HG02610 (cell line): ENCODE measurements at regions not wholly inside any gene's neighbourhood (a gene's known extent, or its start where the extent isn't known, plus 50 kb on each side); places are given as distances from the start of the nearest gene placed in this dataset.

Experiments
- ATAC-seq: cut with Tn5 transposase; IDR thresholded peaks from one replicate; pipeline ENCODE4 v1.9.1; 2021; ENCODE audit warnings: mild to moderate bottlenecking, moderate library complexity; ENCODE audit not compliant: unreplicated experiment

DNA sequence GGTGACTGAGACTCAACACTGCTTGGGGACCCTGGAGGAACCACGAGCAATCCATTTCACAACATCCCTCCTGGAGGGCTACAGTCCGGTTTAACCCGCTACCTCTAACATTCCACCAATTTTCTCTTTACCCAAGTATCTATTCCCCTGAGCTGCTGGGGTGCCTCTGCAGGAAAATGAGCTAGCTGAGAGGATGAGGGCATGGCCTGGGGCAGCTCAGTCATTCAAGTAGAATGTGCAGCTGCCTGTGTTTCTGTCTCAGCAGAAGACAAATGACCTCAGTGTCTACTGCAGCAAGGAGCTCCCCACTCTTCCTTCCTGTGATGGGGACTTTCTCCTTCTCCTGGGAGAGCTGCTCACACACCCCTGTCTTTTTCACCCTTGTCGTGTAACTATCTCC is 120.8 kb downstream of the ZNF518B start:
- no peak for ATAC-seq

DNA sequence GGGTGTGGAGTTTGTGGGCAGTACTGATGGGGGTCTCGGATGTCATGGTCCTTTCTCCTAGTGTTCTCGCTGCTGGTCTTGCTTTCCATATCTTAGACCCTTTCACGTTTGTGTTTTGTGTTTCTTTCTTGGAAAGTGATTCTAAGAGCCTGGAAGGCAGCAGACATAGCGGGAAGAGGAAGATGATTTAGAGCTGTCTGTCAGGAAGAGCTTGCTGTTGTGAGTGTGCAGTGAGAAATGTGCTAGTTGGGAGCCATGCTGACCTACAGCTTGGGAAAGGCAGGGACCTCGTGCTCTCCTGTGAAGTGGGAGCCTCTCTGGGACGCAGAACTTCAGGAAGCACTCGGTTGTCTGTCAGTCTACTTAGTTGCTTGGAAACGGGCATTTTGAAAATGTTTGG is 122.2 kb downstream of the ZNF518B start:
- ATAC-seq: no peak

DNA sequence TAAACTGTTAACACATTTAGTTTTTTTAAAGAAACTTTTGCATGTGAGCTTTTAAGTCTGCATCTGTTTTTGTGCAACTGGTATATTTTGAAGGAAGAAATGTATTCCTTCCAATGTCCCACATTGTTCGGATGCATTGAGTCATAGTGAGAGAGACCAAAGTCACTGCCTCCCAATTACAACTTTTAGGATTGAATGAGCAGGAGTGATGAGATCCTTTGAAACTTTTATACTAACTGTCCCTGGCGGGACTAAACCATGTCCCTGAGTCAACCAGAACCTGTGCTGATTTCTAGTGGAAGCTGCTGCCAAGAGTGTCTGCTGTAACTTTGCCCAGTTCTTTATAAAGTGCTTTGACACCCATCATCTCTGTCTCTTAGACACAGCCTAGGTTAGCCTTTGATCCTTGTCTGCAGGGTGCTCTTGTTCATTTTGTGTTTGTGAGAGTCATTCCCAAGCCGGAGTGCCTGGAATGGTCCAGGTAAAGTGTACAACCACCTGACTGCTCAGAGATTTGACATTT is 122.7 kb downstream of the ZNF518B start:
- no peak for ATAC-seq

DNA sequence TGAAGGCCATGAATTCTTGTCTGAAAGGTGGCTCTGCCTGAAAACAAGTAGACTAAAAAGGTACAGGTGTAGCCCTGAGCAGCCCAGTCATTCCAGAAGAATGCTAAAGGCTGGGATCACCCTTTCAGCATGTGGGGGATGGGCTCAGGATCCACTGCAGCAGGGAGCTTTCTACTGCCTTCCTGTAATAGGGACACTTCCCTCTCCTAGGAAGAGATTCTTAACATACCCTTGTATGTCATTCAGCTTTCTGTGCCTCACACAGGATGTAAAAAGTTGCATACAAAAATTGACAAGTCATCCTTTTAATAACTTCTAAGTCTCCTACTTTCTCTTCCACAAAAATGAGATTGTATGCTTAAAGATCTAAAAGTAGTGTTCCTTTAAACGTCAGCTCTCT is 123.3 kb downstream of the ZNF518B start:
- ATAC-seq: no peak

DNA sequence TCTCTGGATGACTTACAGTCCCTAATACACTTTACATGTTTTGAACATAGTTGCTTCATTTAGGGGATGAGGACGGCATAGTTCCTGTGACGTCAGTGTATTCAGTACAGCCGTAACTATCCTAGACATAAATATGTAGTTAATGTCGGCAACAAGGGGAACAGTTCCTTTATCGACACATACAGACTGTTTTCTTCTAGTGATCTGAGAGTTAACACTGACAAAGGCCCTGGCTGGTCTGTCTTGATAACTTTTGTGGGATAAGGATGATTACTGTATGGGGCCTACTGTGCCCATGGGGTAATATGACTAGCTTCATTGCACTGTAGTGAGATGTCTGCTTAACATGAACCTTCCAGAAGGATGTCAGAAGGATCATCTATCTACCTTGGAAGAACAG is 131.2 kb downstream of the ZNF518B start:
- ATAC-seq: no peak

DNA sequence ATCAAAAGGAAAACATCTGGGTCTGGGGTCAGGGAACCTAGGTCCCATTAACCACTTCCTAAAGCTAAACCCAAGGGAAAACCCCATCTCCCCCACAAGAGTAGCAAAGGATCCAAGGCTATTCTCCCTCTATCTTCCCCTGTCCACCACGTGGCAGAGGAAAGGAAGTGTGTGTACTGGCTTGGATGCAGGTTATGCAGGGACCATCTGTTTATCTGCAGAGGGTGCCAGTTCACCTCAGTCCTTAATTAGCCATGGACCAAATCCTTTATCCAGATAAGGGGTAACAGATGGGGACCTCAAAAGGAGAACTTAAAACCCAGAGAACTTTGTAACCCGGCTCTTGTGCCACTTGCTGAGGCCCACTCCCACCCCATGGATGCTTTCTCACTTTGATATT is 135.3 kb downstream of the ZNF518B start:
- ATAC-seq: no peak

DNA sequence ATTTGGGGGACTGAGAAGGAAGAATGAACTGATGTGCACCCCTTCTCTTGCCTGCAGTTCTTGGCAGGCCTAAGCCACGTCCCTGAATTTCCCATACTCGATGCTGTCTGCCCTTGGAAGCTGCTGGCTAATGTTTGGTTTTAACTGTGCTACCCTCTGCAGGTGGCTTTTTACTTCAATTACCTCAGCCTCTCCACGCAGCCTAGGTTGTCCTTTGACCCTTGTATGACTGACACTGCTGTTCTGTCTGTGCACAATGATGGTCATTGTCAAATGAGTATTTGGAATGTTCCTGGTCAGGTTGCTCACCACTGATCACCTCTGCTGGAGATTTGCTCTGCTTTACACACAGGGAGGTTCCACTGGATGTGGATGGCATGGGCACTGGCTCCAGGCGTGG is 137.1 kb downstream of the ZNF518B start:
- ATAC-seq: no peak

DNA sequence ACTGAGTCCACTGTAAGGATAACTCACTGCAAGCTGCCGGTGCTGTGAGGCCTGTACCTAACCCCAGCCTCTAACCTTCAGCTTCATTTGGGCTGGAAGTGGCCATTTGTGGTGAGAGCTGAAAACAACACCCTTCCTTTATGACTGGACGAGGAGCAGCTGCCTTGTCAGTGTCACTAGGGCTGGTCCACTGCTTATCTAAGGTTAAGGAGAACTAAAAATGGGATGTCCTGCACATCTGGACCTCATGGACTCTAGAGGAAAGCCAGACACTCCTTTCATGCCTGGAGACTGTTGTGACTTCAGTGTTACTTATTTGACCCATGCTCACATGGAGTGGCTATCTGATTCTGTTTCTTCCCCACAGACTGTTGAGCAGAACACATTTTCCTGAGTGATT is 139.9 kb downstream of the ZNF518B start:
- ATAC-seq: no peak

DNA sequence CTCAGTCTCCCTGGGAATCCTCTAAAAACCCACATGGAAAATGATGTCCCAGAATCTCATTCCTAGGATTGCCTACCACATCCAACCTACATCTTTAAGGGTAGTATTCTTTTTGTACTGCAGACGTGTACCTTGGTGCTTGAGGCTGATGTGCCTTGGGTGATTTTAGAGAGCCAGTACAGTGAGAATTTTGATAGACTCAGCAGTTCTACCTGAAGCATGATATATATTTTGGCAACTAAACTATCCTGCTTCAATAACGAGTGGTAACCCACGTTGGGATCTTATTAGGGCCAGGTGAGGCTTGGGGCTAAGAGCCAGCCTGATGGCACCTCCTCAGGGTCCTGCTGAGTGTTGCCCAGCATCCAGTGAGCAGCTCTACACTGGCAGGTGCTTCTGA is 140.4 kb downstream of the ZNF518B start:
- no peak for ATAC-seq

DNA sequence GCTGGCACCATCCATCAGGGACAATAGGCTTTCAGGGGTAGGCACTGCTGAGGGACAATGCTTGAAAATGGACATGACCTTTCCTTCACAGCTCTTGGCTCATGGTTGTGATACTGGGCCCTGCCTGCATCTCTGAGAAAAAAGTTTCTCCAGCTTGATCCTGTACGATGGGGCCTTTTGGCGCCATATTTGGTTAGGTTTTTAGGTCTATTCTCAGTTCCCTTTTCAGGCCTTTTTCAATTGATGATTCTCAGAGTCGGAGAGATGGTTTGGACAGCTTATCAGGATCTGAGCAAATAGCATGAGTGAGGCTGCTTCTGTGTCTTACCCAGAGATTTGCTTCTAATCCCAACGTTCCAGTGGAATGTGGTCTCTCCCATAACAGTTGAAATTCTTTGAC is 141.6 kb downstream of the ZNF518B start:
- no peak for ATAC-seq

DNA sequence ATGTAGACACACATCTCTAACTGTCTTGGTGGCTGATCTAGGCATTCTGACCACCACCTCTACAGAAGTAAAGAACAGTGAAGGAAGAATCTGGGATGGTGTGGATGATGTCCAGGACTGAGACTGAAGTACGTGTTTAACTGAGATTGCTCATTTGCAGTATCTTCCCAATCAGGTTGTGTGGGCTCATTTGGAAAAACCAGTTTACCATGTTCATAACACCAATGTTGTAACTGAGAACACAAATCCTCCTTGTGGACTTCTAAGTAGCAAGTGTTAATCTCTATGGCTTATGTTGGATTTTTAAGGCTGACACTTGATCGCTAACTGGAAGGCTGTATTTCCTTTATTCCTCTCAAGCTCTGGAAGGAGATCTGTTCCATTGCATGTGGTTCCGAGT is 144.7 kb downstream of the ZNF518B start:
- no peak for ATAC-seq

DNA sequence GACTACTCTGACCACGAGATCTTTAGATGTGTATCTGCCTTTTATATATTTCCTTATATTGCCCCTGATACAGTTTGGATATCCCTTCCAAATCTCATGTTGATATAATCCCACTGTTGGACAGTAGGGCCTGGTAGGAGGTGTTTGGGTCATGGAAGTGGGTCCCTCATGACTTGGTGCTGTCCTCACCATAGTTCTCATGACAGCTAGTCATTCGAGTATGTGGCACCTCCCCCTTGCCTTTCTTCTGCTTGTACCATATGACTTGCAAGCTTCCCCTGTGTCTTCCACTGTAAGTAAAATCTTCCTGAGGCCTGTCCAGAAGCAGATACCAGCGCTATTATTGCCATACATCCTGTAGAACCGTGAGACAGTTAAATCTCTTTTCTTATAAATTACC is 145.3 kb downstream of the ZNF518B start:
- ATAC-seq: no peak

DNA sequence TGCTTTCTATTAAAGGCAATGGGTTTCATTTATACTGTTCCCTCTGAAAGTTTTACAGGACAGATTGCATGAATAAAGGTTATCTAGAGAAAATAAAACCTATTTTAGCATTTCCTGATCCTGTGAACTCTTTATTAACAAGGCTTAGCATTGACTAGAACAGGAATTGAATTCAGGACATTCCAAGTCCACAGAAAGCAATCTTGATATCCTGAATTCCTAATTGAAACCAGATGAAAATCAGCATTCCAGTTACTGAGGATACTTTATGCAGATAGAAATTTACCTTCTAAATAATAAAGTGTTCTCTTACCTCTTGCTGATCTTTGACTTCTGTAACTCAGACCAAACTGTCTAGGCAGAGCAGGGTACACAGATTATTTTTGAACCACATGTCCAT is 151.4 kb downstream of the ZNF518B start:
- ATAC-seq: no peak

DNA sequence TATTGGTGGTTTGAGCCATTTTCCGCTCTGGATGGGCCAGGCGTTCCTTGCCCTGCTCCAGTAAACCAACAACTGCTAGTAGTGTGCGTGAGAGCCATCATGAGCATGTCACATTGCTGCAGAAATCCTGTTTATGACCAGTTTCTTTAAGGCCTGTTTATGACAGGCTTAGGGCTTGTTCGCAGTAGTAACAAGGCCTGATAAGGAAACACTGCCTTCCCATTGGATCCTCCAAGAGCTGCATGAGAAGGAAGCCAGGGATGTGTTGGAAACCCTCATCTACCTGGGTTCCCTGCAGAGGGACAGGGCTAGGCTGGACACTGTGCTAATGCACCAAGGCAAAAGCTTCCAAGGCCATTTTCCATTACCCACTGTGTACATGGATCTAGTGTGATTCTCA is 153.9 kb downstream of the ZNF518B start:
- ATAC-seq: no peak

DNA sequence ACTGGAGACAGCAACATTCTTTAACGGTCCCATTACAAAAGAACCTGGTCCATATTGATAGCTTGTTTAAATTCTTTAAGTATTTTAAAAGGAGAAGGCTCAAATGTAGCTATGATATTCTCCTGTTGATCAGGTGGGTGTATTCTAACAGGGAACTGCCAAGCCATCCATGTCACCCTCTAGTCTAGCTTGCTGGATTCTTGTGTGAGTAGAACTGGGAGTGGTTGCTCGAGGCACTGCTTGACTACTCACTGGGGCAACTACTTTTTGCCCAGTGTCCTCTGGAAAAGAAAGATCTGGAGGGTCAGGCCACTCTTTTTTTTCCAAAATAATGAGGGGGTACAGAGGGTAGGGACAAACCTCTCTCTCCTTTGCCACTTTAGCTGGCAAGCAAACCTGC is 155.1 kb downstream of the ZNF518B start:
- no peak for ATAC-seq

DNA sequence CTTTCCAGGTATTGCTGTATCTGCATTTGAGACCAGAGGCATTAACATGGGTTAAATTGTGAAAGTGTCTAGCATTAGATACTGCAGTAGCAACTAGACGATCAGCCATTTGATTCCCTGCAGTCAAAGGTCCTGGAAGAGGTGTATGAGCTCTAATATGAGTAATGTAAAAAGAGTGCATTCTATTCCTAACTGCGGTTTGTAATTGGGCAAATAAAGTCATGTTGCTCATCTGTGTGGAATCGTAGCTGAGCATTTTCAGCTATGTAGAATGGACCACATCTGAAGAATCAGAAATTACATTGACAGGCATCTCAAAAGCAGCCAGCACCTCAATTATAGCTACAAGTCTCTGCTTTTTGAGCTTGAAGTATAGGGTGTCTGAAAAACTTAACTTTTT is 157.6 kb downstream of the ZNF518B start:
- no peak for ATAC-seq

DNA sequence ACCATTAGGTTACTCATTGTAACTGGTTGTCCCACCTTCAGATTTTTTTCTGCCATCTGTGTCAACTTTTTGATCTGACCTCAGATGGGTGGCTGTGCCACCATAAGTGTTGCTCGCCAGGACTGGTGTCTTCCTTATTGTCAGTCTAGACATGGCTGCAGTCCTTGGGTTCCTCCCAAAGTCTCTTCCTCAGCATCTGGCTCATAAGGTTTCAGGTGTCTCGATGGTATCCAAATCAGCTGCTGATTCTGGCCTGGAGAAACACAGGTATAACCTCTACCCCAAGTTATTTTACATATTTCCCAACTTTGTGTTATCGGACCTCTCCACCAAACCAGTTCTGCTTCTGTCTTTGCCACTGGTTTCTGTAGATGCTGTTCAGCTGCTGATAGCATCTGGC is 158.5 kb downstream of the ZNF518B start:
- no peak for ATAC-seq

DNA sequence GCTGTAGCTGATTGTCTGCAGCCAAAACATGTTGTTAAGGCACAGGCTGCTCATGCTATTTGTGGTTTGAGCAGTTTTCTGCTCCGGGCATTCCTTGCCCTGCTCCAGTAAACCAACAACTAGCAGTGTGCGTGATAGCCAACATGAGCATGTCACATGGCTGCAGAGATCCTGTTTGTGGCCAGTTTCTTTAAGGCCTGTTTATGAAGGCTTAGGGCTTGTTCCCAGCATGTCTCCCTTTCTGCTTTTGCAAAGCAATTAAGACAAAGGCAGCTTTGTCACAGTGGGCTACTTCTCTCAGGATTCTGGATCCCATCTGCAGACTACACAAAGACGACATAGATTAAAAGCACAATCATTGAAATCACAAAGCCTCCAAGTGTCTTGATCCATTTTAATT is 160.5 kb downstream of the ZNF518B start:
- ATAC-seq: no peak

DNA sequence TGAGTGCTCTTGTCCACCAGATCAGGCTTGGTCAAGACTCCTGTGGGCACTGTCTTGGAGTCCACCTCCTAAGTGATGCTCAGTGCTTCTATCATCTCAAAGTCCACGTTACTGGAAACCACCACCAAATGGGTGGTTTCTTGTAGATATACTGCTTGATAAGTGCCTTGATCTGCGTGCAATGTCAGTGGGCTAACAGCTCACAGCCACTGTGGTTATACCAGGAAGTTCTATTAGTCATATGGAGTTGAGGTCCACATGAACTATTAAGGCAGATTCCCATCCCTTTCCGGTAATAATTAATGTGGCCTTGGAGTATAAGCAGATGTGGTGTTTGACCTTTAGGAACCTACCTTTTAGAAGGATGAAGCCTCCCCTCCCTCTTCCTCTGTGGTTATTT is 161.9 kb downstream of the ZNF518B start:
- ATAC-seq: no peak

DNA sequence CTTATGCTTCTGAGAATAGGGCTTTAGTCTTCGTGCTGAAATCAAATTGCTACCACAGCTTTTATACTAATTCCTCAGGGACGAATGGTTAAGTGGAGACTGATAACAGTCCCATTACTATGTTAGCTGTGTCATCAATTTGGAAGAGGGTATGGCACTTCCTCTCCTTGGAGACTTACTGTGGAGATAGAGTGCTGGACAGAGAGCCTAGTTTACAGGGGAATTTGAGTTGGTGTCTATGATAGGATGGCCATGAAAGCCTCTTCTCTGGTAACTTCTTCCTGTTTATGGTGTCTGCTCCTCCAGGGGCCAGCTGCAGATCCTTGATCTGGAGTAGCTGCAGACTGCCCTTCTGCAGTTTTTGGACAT is 167.7 kb downstream of the ZNF518B start:
- no peak for ATAC-seq

DNA sequence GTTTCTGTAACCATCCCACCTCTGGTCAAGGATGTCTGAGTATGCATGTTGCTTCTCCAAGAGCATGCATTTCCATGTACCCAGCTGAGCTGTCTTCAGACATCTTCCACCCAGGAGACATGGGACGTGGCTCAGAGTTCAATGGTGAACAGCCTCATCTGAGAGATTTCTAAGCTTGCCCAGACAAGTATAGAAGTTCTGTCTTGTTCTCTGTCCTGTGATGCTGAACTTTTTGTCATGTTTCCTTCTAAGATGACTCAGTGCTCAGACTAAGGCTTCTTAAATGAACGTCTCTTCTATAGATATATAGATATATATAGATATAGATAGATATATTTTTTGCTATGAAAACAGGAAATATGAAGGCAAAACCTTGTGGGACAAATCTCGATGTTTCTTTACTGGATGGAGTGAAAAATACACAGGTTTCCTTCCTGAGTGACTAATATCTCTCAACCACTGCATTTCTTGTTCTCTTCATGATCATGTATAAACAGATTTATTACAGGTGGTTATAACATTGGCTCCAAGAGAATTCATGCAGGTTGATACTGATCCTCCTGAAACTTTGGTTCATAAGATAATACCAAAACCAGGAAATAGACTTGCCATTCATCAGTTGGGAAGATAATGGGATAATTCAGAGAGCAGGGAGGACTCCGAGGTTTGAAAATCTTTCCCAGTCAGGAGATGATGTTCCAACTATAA is 168.2 kb downstream of the ZNF518B start:
- no peak for ATAC-seq

DNA sequence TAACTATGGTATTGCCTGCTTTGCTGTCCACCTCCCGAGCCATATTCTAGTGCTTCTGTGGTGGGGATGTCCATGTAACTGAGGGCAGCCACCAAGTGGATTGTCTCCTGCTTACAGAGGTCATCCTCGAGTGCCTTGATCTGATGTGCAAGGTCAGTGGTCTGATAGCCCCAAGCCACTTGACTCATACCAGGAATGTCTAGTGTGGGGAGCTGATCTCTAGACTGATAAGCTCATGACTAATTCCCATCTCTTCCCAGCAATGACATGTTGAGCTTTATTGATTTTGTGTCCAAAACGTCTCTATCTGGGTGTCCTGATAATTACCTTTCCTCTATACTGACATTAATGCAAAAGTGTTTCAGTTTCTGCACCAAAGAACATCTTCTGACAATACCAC is 168.4 kb upstream of the WDR1 start:
- ATAC-seq: no peak

DNA sequence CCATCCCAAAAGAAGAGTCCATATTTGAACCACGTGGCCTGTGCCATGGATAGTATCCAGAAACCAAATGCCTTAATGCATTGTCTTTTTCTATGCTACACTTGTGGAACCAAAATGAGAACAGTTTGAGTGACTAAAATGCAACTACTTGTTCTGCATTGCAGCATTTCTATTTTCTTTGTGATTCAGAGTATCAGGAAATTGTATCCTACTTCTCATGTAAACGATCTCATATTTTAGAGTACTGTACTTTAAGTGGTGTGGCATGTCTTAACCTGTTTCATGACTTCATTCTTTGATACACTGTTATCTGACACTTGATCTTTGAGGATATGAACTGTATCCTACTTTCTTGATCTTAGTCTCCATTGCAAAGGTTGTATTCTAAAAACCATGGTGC is 167.2 kb upstream of the WDR1 start:
- ATAC-seq: no peak
